Muscle layer of duodenum (tissue), 2 donors: ENCODE measurements at regions not wholly inside any gene's neighbourhood (a gene's known extent, or its start where the extent isn't known, plus 50 kb on each side); places are given as distances from the start of the nearest gene placed in this dataset.

Experiments
- H3K27ac ChIP-seq: one replicate; pipeline ENCODE4 v1.7.0; 2013; ENCODE audit warnings: mild to moderate bottlenecking, low read length
- H3K27me3 ChIP-seq: one replicate; pipeline ENCODE4 v1.7.0; 2013; ENCODE audit warnings: low read depth, mild to moderate bottlenecking, control low read depth, low read length
- H3K36me3 ChIP-seq, 2 donors: one replicate each; pipeline ENCODE4 v1.7.0; 2013; ENCODE audit warnings: low read length in 2 of 2, control low read depth in 1 of 2, mild to moderate bottlenecking in 1 of 2; ENCODE audit not compliant: insufficient read depth in 2 of 2, control insufficient read depth in 1 of 2
- H3K4me1 ChIP-seq, 2 donors: one replicate each; pipeline ENCODE4 v1.7.0; 2013; ENCODE audit warnings: low read length in 2 of 2, mild to moderate bottlenecking in 2 of 2, control low read depth in 1 of 2, moderate library complexity in 1 of 2; ENCODE audit not compliant: insufficient read depth in 2 of 2, control insufficient read depth in 1 of 2
- H3K4me3 ChIP-seq, 2 donors: one replicate each; pipeline ENCODE4 v1.7.0; 2013; ENCODE audit warnings: low read length in 2 of 2, low read depth in 1 of 2, mild to moderate bottlenecking in 1 of 2
- H3K9me3 ChIP-seq, 2 donors: one replicate each; pipeline ENCODE4 v1.7.0; 2013; ENCODE audit warnings: low read length in 2 of 2, control low read depth in 1 of 2, mild to moderate bottlenecking in 1 of 2; ENCODE audit not compliant: control insufficient read depth in 1 of 2
- donor health status: healthy.

DNA sequence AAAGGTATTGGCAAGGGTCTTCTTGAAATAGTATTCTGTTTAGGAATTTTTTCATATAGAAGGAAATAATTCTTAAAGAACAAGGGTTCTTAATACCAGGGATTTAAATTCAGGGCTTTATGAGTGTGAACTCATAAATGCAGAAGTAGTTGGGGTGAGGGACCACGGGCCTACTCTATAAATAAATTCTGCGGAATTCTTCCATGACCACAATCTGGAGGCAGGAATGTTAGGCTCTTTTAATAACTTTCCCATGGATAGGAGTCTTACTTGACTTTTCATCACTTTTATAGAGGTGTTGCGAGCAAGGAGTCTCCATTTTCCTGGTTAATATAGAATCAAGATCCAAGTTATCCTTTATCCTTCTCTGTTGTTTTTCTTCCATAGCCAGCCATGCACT, 76.7 kb upstream of the SLC4A4 start:
- Histone ChIP-seq H3K27me3 (no peaks in the 10 kb centered on the region), H3K27ac (no peak overlapping the region), H3K9me3 (no peaks in the 10 kb centered on the region), H3K4me1 (peaks cover 0 to 13% of the 10 kb centered on the region in 2 donors), H3K36me3 (no peaks in the 10 kb centered on the region), H3K4me3 (no peak overlapping the region)

DNA sequence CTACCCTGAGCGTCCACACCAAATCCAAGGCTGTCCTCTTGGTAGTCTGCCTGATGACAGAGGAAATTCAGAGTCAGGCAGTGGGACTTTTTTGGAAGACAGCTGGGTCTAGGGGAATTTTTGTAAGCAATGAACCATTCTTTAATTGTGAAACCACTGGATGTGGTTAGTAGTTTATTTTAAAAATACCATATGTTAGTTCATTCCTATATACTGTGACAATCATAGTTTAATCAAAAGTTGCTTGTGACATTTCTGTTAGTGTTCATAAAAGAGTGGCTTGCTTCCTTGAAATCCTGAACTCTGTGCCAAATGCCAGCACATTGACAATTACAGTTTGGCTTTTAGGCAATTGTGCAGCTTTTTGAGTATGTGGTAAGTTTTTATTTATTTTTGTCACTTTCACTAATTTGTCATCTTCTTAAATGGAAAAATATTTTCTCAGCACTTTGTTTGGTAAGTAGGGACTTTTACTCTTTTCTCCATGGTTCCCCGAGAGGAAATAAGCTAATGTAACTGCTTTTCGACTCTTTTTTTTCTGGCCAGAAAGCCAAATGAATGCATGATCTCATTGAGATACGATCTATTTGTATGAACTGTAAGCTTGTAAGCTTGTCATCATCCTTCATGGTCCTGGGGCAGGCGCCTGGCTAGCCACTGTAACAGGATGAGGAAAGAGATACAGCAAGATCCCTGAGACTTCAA, 72.6 kb upstream of the SLC4A4 start:
- Histone ChIP-seq H3K9me3 (no peaks in the 10 kb centered on the region), H3K4me1 (peaks cover 0 to 8% of the 10 kb centered on the region in 2 donors), H3K36me3 (no peaks in the 10 kb centered on the region), H3K27me3 (no peaks in the 10 kb centered on the region), H3K27ac (no peak overlapping the region), H3K4me3 (no peak overlapping the region)

DNA sequence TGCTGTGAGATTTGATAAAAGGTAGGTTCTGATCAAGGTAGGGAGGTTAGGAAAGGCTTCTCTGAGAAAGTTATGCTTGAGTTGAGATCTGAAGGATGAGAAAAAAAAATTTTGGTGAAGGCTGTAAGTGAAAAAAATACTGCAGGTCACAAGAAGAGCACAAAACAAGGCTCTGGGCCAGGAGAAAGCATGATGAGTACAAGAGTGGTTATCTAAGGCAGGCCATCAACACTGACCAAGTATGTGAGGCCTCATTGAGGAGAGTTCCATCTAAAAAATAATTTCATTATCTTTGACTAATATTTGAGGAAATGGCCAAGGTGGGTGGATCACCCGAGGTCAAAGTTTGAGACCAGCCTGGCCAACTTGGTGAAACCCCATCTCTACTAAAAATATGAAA, 71.6 kb upstream of the SLC4A4 start:
- Histone ChIP-seq H3K4me3 (no peak overlapping the region), H3K27ac (peak overlapping the region; percentile 15), H3K9me3 (no peaks in the 10 kb centered on the region), H3K36me3 (no peaks in the 10 kb centered on the region), H3K4me1 (peaks cover 0 to under 1% of the 10 kb centered on the region in 2 donors), H3K27me3 (no peaks in the 10 kb centered on the region)

DNA sequence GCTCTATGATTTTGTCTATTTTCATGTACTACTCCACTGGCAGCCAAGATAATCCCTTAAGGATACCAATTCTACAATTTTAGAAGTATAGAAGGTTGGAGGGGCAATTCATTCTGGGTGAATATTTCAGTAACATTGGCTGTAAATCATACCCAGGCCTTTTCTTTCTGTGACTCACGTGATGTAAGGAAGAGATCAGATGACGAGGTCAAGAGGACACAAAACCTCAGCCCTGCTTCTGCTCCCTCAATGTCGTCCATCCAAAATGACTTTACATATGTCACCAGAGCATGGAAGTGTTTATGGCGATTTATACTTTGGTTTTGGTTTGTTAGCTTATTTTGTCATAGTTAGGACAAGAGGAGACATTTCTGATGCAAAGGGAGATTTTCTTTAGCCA, 70.7 kb upstream of the SLC4A4 start:
- Histone ChIP-seq H3K4me3 (no peak overlapping the region), H3K9me3 (no peaks in the 10 kb centered on the region), H3K4me1 (no peaks in the 10 kb centered on the region), H3K36me3 (no peaks in the 10 kb centered on the region), H3K27ac (no peak overlapping the region), H3K27me3 (no peaks in the 10 kb centered on the region)

DNA sequence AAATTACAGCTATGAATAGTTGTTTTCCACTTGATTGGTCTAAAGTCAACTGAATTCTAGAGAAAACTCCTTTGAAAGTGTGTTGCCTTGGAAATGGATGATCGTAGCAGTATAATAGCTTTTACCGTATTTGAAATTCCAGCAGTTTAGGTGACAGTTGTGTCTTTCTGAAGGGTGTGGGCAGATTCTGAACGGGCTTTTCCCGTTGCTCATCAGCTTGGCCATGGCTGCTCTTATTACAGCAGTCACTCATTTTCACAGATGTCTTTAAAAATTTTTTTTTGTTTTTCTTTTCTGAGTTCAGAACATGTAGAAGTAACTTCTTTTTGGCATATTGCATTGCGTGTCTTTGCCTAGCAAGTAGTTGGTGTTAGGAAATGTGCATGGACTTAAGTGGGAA, 69.6 kb upstream of the SLC4A4 start:
- Histone ChIP-seq H3K4me1 (no peaks in the 10 kb centered on the region), H3K9me3 (no peaks in the 10 kb centered on the region), H3K36me3 (no peaks in the 10 kb centered on the region), H3K27me3 (no peaks in the 10 kb centered on the region), H3K27ac (no peak overlapping the region), H3K4me3 (no peak overlapping the region)

DNA sequence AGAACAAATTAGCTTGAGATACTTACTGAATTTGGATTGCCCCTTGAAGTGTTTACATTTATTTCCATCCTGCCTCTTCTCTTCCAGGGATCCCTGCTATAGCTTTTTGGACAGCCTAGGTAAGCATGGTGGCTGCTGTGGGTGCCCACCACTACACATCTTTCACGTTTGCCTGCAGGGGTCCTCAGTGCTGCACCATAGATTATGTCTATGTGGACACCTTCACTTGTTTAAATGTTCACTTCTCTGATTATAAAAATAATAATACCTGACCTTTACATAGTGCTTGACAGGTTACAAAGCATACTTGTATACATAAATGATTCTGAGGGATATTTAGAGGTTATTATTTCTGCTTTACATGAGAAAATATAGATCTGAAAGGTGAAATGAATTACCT, 67.9 kb upstream of the SLC4A4 start:
- Histone ChIP-seq H3K27ac (no peak overlapping the region), H3K9me3 (no peaks in the 10 kb centered on the region), H3K36me3 (no peaks in the 10 kb centered on the region), H3K4me1 (peaks cover 0 to 3% of the 10 kb centered on the region in 2 donors), H3K4me3 (no peak overlapping the region), H3K27me3 (no peaks in the 10 kb centered on the region)

DNA sequence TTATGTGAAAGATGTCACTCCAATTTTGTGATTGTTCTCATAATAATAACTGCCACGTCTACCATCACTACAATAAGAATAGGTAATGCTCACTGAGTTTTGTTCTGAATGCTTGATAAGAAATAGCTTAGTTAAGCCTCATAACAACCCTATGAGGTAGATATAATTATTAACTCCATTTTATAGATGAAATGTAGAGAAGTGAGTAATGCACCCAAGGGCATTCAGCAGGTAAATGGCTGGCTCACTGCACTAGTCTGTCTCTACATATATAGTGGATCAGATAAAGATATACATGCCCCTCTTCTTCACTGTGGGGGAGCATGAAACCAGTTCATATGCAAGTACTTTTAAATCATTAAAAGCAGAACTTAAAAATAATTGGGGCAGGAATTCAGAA, 65.8 kb upstream of the SLC4A4 start:
- H3K4me3 ChIP-seq: no peak overlapping the region
- no peaks in the 10 kb centered on the region for H3K36me3 ChIP-seq
- H3K4me1 ChIP-seq: peaks cover 0 to 3% of the 10 kb centered on the region in 2 donors
- no peaks in the 10 kb centered on the region for H3K9me3 ChIP-seq
- H3K27ac ChIP-seq: no peak overlapping the region
- no peaks in the 10 kb centered on the region for H3K27me3 ChIP-seq

DNA sequence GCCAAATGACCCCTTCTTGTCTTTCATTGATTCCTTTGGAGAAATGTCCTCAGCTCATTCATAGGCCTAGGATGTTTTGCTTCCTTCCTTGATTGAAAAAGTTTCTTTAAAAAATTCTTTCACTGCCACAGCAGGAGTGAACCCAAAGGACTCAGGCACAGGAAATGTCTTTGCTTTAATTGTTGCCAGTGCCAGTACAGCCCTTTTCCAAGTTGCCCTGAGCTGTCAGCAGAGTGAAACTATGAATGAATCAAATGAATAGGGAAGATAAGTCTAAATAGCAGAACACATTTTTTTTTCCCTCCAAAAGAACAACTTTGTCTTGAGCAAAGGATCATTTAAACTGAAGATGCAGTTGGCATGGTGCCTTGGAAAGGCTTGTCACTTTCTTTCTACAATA, 63.8 kb upstream of the SLC4A4 start:
- peaks cover 0 to 3% of the 10 kb centered on the region in 2 donors for H3K4me1 ChIP-seq
- no peak overlapping the region for H3K27ac ChIP-seq
- H3K4me3 ChIP-seq: no peak overlapping the region
- no peaks in the 10 kb centered on the region for H3K9me3 ChIP-seq
- no peaks in the 10 kb centered on the region for H3K27me3 ChIP-seq
- H3K36me3 ChIP-seq: no peaks in the 10 kb centered on the region

DNA sequence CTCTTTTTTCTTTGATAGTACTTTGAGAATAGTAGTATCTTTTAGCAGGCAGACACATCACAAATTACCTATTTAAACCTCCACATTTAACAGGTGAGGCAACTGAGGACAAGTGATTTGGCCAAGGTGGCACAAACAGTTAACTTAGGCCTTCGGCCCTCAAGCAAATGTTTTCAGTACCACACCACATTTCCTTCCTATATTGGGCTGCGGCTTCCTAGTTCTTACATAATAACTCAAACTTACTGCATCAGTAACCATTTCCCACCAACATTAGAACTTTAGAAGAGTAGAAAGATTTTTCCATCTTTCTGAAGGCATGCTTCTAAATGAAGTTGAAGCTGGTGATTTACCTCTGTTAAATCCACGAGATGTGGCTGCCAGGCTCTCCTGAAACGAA, 63.2 kb upstream of the SLC4A4 start:
- Histone ChIP-seq H3K9me3 (no peaks in the 10 kb centered on the region), H3K4me1 (peaks cover 0 to 3% of the 10 kb centered on the region in 2 donors), H3K27me3 (no peaks in the 10 kb centered on the region), H3K36me3 (no peaks in the 10 kb centered on the region), H3K4me3 (no peak overlapping the region), H3K27ac (no peak overlapping the region)

DNA sequence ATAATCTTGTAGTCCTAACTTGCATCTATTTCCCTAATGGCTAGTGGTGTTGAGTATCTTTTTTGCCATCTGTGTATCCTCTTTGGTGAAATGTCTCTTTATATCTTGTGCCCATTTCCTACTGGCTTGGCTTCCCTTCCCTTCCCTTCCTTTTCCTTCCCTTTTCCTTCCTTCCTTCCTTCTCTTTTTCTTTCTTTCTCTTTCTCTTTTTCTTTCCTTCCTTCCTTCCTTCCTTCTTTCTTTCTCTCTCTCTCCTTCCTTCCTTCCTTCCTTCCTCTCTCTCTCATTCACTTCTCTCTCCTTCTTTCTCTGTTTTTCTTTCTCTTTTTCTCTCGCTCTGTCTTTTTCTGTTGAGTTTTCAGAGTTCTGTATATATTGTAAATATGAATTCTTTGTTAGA, 61.5 kb upstream of the SLC4A4 start:
- Histone ChIP-seq H3K27me3 (no peaks in the 10 kb centered on the region), H3K4me1 (peaks cover 0 to 3% of the 10 kb centered on the region in 2 donors), H3K36me3 (no peaks in the 10 kb centered on the region), H3K4me3 (no peak overlapping the region), H3K27ac (no peak overlapping the region), H3K9me3 (no peaks in the 10 kb centered on the region)

DNA sequence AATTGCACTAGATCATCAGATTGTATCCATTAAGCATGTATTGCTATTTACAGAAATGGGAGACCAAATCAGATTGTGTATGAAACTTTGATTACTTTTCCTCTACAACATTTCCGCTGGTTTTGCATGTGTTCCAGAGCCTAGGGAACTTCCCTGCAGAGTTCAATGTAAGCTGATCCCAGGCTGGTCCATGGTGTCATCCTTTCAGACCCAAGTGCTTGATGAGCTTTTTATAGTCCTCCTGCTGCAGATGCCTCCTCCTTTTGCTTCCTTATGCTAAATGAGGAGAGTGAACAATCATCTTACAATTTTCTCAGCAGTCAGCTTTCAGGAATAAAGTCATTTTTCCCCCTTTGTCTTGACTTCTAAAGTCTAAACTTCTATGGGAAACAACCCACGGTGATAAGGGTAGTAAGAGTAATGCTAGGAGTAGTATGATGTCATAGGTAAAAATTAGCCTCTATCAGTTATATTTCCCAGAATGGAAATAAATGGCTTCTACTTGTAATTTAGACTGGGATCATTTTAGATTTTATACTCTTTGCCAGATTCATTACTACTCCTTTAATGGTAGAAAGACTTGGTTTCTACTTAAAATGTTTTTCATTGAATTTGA, 55.1 kb upstream of the SLC4A4 start:
- H3K4me1 ChIP-seq: no peaks in the 10 kb centered on the region
- no peak overlapping the region for H3K4me3 ChIP-seq
- no peaks in the 10 kb centered on the region for H3K9me3 ChIP-seq
- H3K27ac ChIP-seq: no peak overlapping the region
- H3K36me3 ChIP-seq: no peaks in the 10 kb centered on the region
- H3K27me3 ChIP-seq: no peaks in the 10 kb centered on the region

DNA sequence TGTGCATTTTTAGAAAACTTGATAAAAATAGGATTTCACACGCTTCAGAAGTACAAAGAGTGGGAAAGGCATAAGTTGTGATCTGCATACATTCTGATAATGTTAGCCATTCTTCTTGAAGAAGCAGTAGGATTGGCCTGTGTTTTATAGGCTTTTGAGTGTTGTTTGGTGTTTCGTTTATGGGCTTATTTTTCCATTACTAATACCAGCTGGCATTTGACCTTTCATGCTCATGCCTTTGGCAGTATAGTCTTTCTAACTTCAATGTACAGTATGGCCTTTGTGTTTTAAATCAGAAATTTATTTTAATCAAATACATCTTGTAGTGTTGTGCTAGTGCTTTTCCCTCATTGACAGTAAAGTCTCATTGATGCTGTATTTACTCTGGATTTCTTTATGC, 51.5 kb upstream of the SLC4A4 start:
- Histone ChIP-seq H3K36me3 (no peaks in the 10 kb centered on the region), H3K4me3 (no peak overlapping the region), H3K9me3 (no peaks in the 10 kb centered on the region), H3K4me1 (no peaks in the 10 kb centered on the region), H3K27ac (no peak overlapping the region), H3K27me3 (no peaks in the 10 kb centered on the region)
